OCI-LY7 (cell line): ENCODE measurements at regions not wholly inside any gene's neighbourhood (a gene's known extent, or its start where the extent isn't known, plus 50 kb on each side); places are given as distances from the start of the nearest gene placed in this dataset.

Experiments
- BruUV-seq: library from RNA; stranded (reverse); fragments of 400-500 nt; replicated peaks from 2 replicates; lab custom pipeline; 2021; lab: Mats Ljungman, UMichigan
- CTCF ChIA-PET: fragments of 300-600 bp; sonication (Branson Sonifier 250); formaldehyde crosslinking; loops from one replicate; lab custom pipeline; 2022; ENCODE audit warnings: antibody characterized with exemption; ENCODE audit not compliant: unreplicated experiment; lab: Charles Lee
- POLR2A ChIA-PET: fragments of 300-600 bp; sonication (Branson Sonifier 250); formaldehyde crosslinking; loops from one replicate; lab custom pipeline; 2022; ENCODE audit warnings: antibody characterized with exemption; lab: Charles Lee
- DNase-seq: peaks from one replicate; pipeline ENCODE4 v3.0.0-alpha.2; 2015; ENCODE audit warnings: low spot score
- H2AFZ ChIP-seq: fragments of 200-600 bp; sonication (generic), shearing (Covaris generic); 2 replicates; pipeline ENCODE4 v1.6.1; 2014; ENCODE audit warnings: mild to moderate bottlenecking, antibody characterized with exemption, low read length, moderate library complexity
- H3K27ac ChIP-seq: fragments of 200-600 bp; sonication (generic); 2 replicates; pipeline ENCODE4 v1.5.1; 2014; ENCODE audit warnings: mixed run types, low read depth, mild to moderate bottlenecking, moderate library complexity, low read length, inconsistent platforms; ENCODE audit not compliant: poor library complexity, severe bottlenecking
- H3K36me3 ChIP-seq: fragments of 200-600 bp; sonication (generic); 2 replicates; pipeline ENCODE4 v1.6.1; 2014; ENCODE audit warnings: mild to moderate bottlenecking, antibody characterized with exemption, low read length, moderate library complexity, mixed read lengths; ENCODE audit not compliant: insufficient read depth
- H3K4me1 ChIP-seq: fragments of 200-600 bp; sonication (generic); 2 replicates; pipeline ENCODE4 v1.5.1; 2014; ENCODE audit warnings: mild to moderate bottlenecking, low read length; ENCODE audit not compliant: insufficient read depth, poor library complexity, severe bottlenecking
- H3K4me2 ChIP-seq: fragments of 200-600 bp; sonication (generic); 2 replicates; pipeline ENCODE4 v1.6.1; 2014; ENCODE audit warnings: mild to moderate bottlenecking, low read length
- H3K4me3 ChIP-seq: fragments of 200-600 bp; sonication (generic); 2 replicates; pipeline ENCODE4 v1.5.1; 2014; ENCODE audit warnings: mild to moderate bottlenecking, low read depth, low read length; ENCODE audit not compliant: poor library complexity, severe bottlenecking
- H3K79me2 ChIP-seq: fragments of 200-600 bp; sonication (generic); 2 replicates; pipeline ENCODE4 v1.6.1; 2016; ENCODE audit warnings: low read depth, mild to moderate bottlenecking, low read length, moderate library complexity, mixed read lengths; ENCODE audit not compliant: insufficient read depth
- H3K9me2 ChIP-seq: fragments of 200-600 bp; sonication (generic); 2 replicates; pipeline ENCODE4 v1.6.1; 2016; ENCODE audit warnings: mild to moderate bottlenecking, low read length, mixed read lengths; ENCODE audit not compliant: insufficient read depth
- H3K9me3 ChIP-seq: fragments of 200-600 bp; sonication (generic); 2 replicates; pipeline ENCODE4 v1.6.1; 2014; ENCODE audit warnings: mild to moderate bottlenecking, mixed run types, low read length, mixed read lengths
- H4K20me1 ChIP-seq: fragments of 200-600 bp; sonication (generic); 2 replicates; pipeline ENCODE4 v1.6.1; 2014; ENCODE audit warnings: mild to moderate bottlenecking, antibody characterized with exemption, low read length, moderate library complexity, mixed read lengths; ENCODE audit not compliant: insufficient read depth
- EZH2phosphoT487 ChIP-seq: fragments of 200-600 bp; sonication (generic); IDR thresholded peaks from 2 replicates; pipeline ENCODE4 v1.6.1; 2018; ENCODE audit warnings: low read depth, borderline replicate concordance, mild to moderate bottlenecking, mixed run types, antibody characterized with exemption, low read length, moderate library complexity, mixed read lengths
- intact Hi-C: fragments of 100-400 bp; cut with micrococcal nuclease; formaldehyde crosslinking; loops from one replicate; pipeline ENCODE4 v1.10.0; 2022; ENCODE audit not compliant: unreplicated experiment
- TF ChIP-seq, protein P1 (sequence below): fragments of 200-600 bp; sonication (generic); conservative IDR thresholded peaks from 2 replicates; pipeline ENCODE4 v1.5.1; 2014; ENCODE audit warnings: mild to moderate bottlenecking, antibody characterized with exemption, low read length, moderate library complexity, mixed read lengths

GRCh38 chr13:67505376-67505775, 275.2 kb upstream of the PCDH9 start:
- Histone ChIP-seq H2AFZ (no peak overlapping the region), H3K27ac (no peak overlapping the region), H3K36me3 (no peaks in the 10 kb centered on the region), H4K20me1 (no peaks in the 10 kb centered on the region), H3K4me2 (no peak overlapping the region), H3K4me3 (no peak overlapping the region), H3K9me3 (no peaks in the 10 kb centered on the region), H3K9me2 (no peaks in the 10 kb centered on the region), H3K79me2 (no peaks in the 10 kb centered on the region), H3K4me1 (no peaks in the 10 kb centered on the region)
- BruUV-seq: no TSS peak
- no peak for DNase-seq
- CTCF ChIA-PET: no interaction called here
- POLR2A ChIA-PET: no interaction called here
- intact Hi-C loops: no loop called here
- TF ChIP-seq, protein P1, sequence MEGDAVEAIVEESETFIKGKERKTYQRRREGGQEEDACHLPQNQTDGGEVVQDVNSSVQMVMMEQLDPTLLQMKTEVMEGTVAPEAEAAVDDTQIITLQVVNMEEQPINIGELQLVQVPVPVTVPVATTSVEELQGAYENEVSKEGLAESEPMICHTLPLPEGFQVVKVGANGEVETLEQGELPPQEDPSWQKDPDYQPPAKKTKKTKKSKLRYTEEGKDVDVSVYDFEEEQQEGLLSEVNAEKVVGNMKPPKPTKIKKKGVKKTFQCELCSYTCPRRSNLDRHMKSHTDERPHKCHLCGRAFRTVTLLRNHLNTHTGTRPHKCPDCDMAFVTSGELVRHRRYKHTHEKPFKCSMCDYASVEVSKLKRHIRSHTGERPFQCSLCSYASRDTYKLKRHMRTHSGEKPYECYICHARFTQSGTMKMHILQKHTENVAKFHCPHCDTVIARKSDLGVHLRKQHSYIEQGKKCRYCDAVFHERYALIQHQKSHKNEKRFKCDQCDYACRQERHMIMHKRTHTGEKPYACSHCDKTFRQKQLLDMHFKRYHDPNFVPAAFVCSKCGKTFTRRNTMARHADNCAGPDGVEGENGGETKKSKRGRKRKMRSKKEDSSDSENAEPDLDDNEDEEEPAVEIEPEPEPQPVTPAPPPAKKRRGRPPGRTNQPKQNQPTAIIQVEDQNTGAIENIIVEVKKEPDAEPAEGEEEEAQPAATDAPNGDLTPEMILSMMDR: no peak
- TF ChIP-seq EZH2phosphoT487: no peak

DNA sequence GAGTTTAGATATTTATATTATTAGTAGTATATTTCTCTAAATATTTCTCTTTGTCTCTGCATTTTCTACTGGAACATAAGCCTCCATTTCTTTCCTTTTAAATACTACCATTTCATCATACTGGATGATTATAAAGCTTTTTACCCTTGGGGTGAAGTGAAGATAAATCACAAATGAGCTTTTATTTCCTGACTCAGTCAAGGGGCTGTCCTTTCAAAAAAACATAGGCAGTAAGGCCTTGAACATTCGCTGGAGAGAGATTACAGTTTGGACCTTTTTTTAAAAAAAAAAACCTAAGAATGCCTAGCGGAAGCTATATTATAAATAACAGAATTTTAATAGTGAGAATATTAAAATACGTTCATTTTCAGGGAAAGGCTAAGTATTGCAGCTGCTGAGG, 268.8 kb upstream of the PCDH9 start:
- H4K20me1 ChIP-seq: no peaks in the 10 kb centered on the region
- ChIA-PET POLR2A (interaction anchor here (0.7 kb wide), 2 partner anchors 139 to 678 kb away, joined by 5 to 9 read pairs; no protein-coding TSS in a partner anchor), CTCF (no interaction called here)
- H3K36me3 ChIP-seq: no peaks in the 10 kb centered on the region
- BruUV-seq: no TSS peak
- H3K4me2 ChIP-seq: no peak overlapping the region
- no peak for DNase-seq
- no peaks in the 10 kb centered on the region for H3K9me2 ChIP-seq
- H2AFZ ChIP-seq: no peak overlapping the region
- no peaks in the 10 kb centered on the region for H3K9me3 ChIP-seq
- TF ChIP-seq, protein P1: no peak
- no peak for TF ChIP-seq EZH2phosphoT487
- H3K4me1 ChIP-seq: no peaks in the 10 kb centered on the region
- no peaks in the 10 kb centered on the region for H3K79me2 ChIP-seq
- no peak overlapping the region for H3K27ac ChIP-seq
- H3K4me3 ChIP-seq: no peak overlapping the region
- intact Hi-C loops: no loop called here

GRCh38 chr13:67493835-67494234, 263.7 kb upstream of the PCDH9 start:
- Histone ChIP-seq H4K20me1 (no peaks in the 10 kb centered on the region), H2AFZ (no peak overlapping the region), H3K79me2 (no peaks in the 10 kb centered on the region), H3K27ac (no peak overlapping the region), H3K9me2 (no peaks in the 10 kb centered on the region), H3K9me3 (no peaks in the 10 kb centered on the region), H3K36me3 (no peaks in the 10 kb centered on the region), H3K4me3 (no peak overlapping the region), H3K4me2 (no peak overlapping the region), H3K4me1 (no peaks in the 10 kb centered on the region)
- no TSS peak for BruUV-seq
- POLR2A ChIA-PET: no interaction called here
- TF ChIP-seq EZH2phosphoT487: no peak
- TF ChIP-seq, protein P1: no peak
- no peak for DNase-seq
- CTCF ChIA-PET: no interaction called here
- intact Hi-C loops: no loop called here
